GM12872 (cell line): ENCODE measurements at regions not wholly inside any gene's neighbourhood (a gene's known extent, or its start where the extent isn't known, plus 50 kb on each side); places are given as distances from the start of the nearest gene placed in this dataset.

Source experiments
- CTCF ChIP-seq: IDR thresholded peaks from 3 replicates; pipeline ENCODE4 v1.5.1; 2011; ENCODE audit warnings: low read depth, mild to moderate bottlenecking, low read length, moderate library complexity; ENCODE audit not compliant: insufficient read depth

GRCh38 chr18:51802569-51803428 lies 537.2 kb upstream of the DCC start:
- no peak for TF ChIP-seq CTCF

- no peak for TF ChIP-seq CTCF
Measured at GRCh38 chr18:51807336-51807735, 532.7 kb upstream of the DCC start.

GRCh38 chr18:51811883-51812282 lies 528.1 kb upstream of the DCC start:
- no peak for TF ChIP-seq CTCF

- no peak for TF ChIP-seq CTCF
Measured at GRCh38 chr18:51813740-51814139, 526.3 kb upstream of the DCC start.

GRCh38 chr18:51821610-51822009 lies 518.4 kb upstream of the DCC start:
- no peak for TF ChIP-seq CTCF

GRCh38 chr18:51824746-51825145 lies 515.3 kb upstream of the DCC start:
- no peak for TF ChIP-seq CTCF

- TF ChIP-seq CTCF = no peak
Measured at GRCh38 chr18:51833850-51834249, 506.1 kb upstream of the DCC start.
